Esophagus muscularis mucosa (tissue), 4 donors: ENCODE measurements at regions not wholly inside any gene's neighbourhood (a gene's known extent, or its start where the extent isn't known, plus 50 kb on each side); places are given as distances from the start of the nearest gene placed in this dataset.

Source experiments
- CTCF ChIP-seq, 3 experiments: fragments of 200-600 bp in 2 of 3; fragments of 450-650 bp in 1 of 3; sonication (generic) in 2 of 3; IDR thresholded peaks; one replicate each; pipeline ENCODE4 v1.5.1; 2017 to 2019; ENCODE audit warnings: antibody characterized with exemption in 3 of 3, mild to moderate bottlenecking in 2 of 3, moderate library complexity in 1 of 3
- EP300 ChIP-seq: sonication (generic); formaldehyde crosslinking; IDR thresholded peaks from one replicate; pipeline ENCODE4 v1.6.1; 2017; ENCODE audit warnings: antibody characterized with exemption
- POLR2A ChIP-seq: fragments of 450-650 bp; IDR thresholded peaks from one replicate; pipeline ENCODE4 v1.6.1; 2017; ENCODE audit warnings: antibody characterized with exemption, moderate library complexity, mild to moderate bottlenecking, low read depth
- POLR2AphosphoS5 ChIP-seq, 2 donors: sonication (generic); formaldehyde crosslinking; IDR thresholded peaks; one replicate each; pipeline ENCODE4 v1.6.1; 2017; ENCODE audit warnings: antibody characterized with exemption in 2 of 2

- TF ChIP-seq CTCF (IDR thresholded peaks at IDR 0.05) (no peak), EP300 (no peak), POLR2A (no peak), POLR2AphosphoS5 (IDR thresholded peaks at IDR 0.05) (no peak)
These were observed 68.1 kb upstream of the SFSWAP start for GRCh38 chr12:131642771-131643170.
